ENCODE measurements at regions not wholly inside any gene's neighbourhood (a gene's known extent, or its start where the extent isn't known, plus 50 kb on each side); places are given as distances from the start of the nearest gene placed in this dataset.

DNA sequence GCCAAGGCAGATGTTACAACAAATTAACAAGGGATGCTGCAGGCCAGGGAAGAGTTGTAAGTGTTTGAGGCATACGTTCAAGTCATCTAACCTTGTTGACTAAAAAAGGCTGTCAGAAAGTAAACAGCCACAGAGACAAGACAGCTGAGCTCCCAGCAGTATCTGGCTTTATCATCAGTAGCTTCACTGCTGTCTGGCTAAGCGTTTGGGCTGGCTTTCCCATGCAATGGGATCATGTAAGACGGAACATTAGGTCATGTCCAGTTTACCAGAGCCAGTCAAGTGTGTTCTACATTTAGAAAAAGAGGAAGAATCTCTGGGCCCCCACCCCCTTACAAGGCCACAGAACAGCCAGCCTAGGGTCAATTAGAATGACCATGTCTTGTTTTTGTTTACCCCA, 51.3 kb upstream of the GSAP start:
- H3K9me3 ChIP-seq (ENCODE audit: low read depth, low read length, poor library complexity, severe bottlenecking) = no peaks in the 10 kb centered on the region
- no peaks in the 10 kb centered on the region for H3K4me1 ChIP-seq (ENCODE audit: insufficient read depth, low read length, poor library complexity, severe bottlenecking)
- no peak for TF ChIP-seq EZH2 (IDR thresholded peaks at IDR 0.05; ENCODE audit: borderline replicate concordance, low read depth, low read length, poor library complexity, severe bottlenecking)
- TF ChIP-seq CTCF (conservative IDR thresholded peaks at IDR 0.05; ENCODE audit: low read depth, low read length) = no peak
- no peak for DNase-seq (ENCODE audit: low spot score)
- no TSS peak for BruUV-seq (replicated peaks)
- no peaks in the 10 kb centered on the region for H3K27me3 ChIP-seq (replicated peaks; ENCODE audit: insufficient read depth, low read depth, low read length, poor library complexity)
- no peak overlapping the region for H3K4me3 ChIP-seq (ENCODE audit: low read depth, low read length, poor library complexity, severe bottlenecking)
- POLR2A ChIA-PET (ENCODE audit: low non-redundant PET) = no interaction called here
- no peak overlapping the region for H3K27ac ChIP-seq (ENCODE audit: low read depth, low read length, poor library complexity, severe bottlenecking)
- intact Hi-C loops (cut with micrococcal nuclease; ENCODE audit: unreplicated experiment) = no loop called here
- H3K36me3 ChIP-seq (ENCODE audit: insufficient read depth, low read length, poor library complexity, severe bottlenecking) = no peaks in the 10 kb centered on the region
- CTCF ChIA-PET = no interaction called here

DNA sequence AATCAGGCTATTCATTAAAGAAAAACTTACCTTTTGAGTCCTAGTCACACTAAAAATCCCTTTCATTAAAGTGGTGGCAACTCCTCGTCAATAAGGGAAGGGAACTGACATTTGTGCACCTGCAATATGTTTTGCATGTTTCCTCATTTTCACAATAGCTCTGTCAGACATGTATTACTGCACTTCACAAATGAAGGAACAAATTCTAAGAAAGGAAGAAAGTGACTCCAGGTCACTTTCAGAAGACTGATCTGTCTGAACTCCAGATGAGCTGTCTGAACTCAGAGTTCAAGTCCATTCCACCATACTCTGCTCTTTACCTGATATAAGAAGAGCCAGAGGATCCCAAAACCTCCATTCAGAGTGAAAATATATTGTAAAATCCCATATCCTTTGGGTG, 50.3 kb upstream of the GSAP start:
- Histone ChIP-seq H3K4me1 (ENCODE audit: insufficient read depth, low read length, poor library complexity, severe bottlenecking) (no peaks in the 10 kb centered on the region), H3K4me3 (ENCODE audit: low read depth, low read length, poor library complexity, severe bottlenecking) (no peak overlapping the region), H3K27ac (ENCODE audit: low read depth, low read length, poor library complexity, severe bottlenecking) (no peak overlapping the region), H3K27me3 (replicated peaks; ENCODE audit: insufficient read depth, low read depth, low read length, poor library complexity) (no peaks in the 10 kb centered on the region), H3K9me3 (ENCODE audit: low read depth, low read length, poor library complexity, severe bottlenecking) (no peaks in the 10 kb centered on the region), H3K36me3 (ENCODE audit: insufficient read depth, low read length, poor library complexity, severe bottlenecking) (no peaks in the 10 kb centered on the region)
- ChIA-PET CTCF (no interaction called here), POLR2A (ENCODE audit: low non-redundant PET) (no interaction called here)
- TF ChIP-seq CTCF (conservative IDR thresholded peaks at IDR 0.05; ENCODE audit: low read depth, low read length) = no peak
- no peak for TF ChIP-seq EZH2 (IDR thresholded peaks at IDR 0.05; ENCODE audit: borderline replicate concordance, low read depth, low read length, poor library complexity, severe bottlenecking)
- intact Hi-C loops (cut with micrococcal nuclease; ENCODE audit: unreplicated experiment) = no loop called here
- no peak for DNase-seq (ENCODE audit: low spot score)
- BruUV-seq (replicated peaks) = no TSS peak

Data from A673 (cell line).